Transverse colon (tissue), 3 donors: ENCODE measurements at regions not wholly inside any gene's neighbourhood (a gene's known extent, or its start where the extent isn't known, plus 50 kb on each side); places are given as distances from the start of the nearest gene placed in this dataset.

ENCODE experiments used
- POLR2A ChIP-seq: fragments of 450-650 bp; IDR thresholded peaks from one replicate; pipeline ENCODE4 v1.6.1; 2016; ENCODE audit warnings: antibody characterized with exemption, mild to moderate bottlenecking, moderate library complexity
- TF ChIP-seq, protein P1 (sequence below), 5 experiments: fragments of 200-600 bp in 3 of 5; fragments of 450-650 bp in 2 of 5; sonication (generic) in 3 of 5; IDR thresholded peaks; 1 replicate in 2 of 5; 2 replicates in 3 of 5; pipeline ENCODE4 v1.5.1; 2016 to 2017; ENCODE audit warnings: antibody characterized with exemption in 5 of 5, inconsistent platforms in 3 of 5, mild to moderate bottlenecking in 2 of 5, moderate library complexity in 1 of 5

DNA sequence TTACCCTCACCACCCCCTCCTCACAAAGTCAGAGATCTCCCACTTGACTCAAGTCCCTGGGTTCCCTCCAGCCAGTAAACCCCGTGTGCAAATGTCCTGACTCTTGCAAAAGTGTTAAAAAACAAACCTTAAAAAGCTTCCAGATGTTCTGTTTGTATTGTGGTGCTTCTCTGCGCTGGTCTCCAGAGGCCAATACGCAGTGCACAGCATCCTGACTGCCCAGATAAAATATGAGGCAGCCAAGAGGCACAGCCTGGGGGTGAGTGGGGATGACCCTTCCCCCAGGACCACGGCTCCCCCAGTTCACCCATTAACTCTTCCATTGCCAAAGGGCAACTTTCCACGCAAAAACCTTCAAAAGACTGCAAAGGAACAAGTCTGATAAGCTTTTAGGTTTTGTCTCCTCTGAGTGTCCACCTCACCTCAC is 291.8 kb downstream of the SOX9 start:
- TF ChIP-seq POLR2A = no peak
- TF ChIP-seq, protein P1, sequence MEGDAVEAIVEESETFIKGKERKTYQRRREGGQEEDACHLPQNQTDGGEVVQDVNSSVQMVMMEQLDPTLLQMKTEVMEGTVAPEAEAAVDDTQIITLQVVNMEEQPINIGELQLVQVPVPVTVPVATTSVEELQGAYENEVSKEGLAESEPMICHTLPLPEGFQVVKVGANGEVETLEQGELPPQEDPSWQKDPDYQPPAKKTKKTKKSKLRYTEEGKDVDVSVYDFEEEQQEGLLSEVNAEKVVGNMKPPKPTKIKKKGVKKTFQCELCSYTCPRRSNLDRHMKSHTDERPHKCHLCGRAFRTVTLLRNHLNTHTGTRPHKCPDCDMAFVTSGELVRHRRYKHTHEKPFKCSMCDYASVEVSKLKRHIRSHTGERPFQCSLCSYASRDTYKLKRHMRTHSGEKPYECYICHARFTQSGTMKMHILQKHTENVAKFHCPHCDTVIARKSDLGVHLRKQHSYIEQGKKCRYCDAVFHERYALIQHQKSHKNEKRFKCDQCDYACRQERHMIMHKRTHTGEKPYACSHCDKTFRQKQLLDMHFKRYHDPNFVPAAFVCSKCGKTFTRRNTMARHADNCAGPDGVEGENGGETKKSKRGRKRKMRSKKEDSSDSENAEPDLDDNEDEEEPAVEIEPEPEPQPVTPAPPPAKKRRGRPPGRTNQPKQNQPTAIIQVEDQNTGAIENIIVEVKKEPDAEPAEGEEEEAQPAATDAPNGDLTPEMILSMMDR (IDR thresholded peaks at IDR 0.05) = no peak
